ENCODE measurements at regions not wholly inside any gene's neighbourhood (a gene's known extent, or its start where the extent isn't known, plus 50 kb on each side); places are given as distances from the start of the nearest gene placed in this dataset.
"Not testable (repeated sequence)": the region's sequence is repeated elsewhere in the genome, so short reads cannot be mapped to it uniquely, and the experiment has no call there.

GRCh38 chr2:210730672-210731071, 174.3 kb downstream of the CPS1 start:
- DNase-seq = no peak

- not testable (repeated sequence) for DNase-seq
These were observed 190.4 kb downstream of the CPS1 start for GRCh38 chr2:210746826-210747225.

- DNase-seq = no peak
These were observed 196.1 kb downstream of the CPS1 start for GRCh38 chr2:210752532-210752931.

GRCh38 chr2:210753386-210753785, 197.0 kb downstream of the CPS1 start:
- DNase-seq = no peak

GRCh38 chr2:210756855-210757254, 200.5 kb downstream of the CPS1 start:
- DNase-seq = no peak

GRCh38 chr2:210762604-210763588, 206.5 kb downstream of the CPS1 start:
- DNase-seq = no peak

- DNase-seq = no peak
These were observed 212.0 kb downstream of the CPS1 start for GRCh38 chr2:210768329-210768910.

- no peak for DNase-seq
These were observed 220.4 kb downstream of the CPS1 start for GRCh38 chr2:210776756-210777155.

- no peak for DNase-seq
These were observed 225.8 kb downstream of the CPS1 start for GRCh38 chr2:210782222-210782621.

GRCh38 chr2:210787831-210788230, 231.4 kb downstream of the CPS1 start:
- not testable (repeated sequence) for DNase-seq

GRCh38 chr2:210792000-210792399, 235.6 kb downstream of the CPS1 start:
- no peak for DNase-seq

GRCh38 chr2:210795506-210795905, 239.1 kb downstream of the CPS1 start:
- DNase-seq = no peak

GRCh38 chr2:210798180-210798579, 241.8 kb downstream of the CPS1 start:
- DNase-seq = no peak

GRCh38 chr2:210814251-210815025, 258.0 kb downstream of the CPS1 start:
- no peak for DNase-seq

- DNase-seq = no peak
These were observed 260.4 kb downstream of the CPS1 start for GRCh38 chr2:210816769-210817168.

GRCh38 chr2:210818473-210818872, 262.1 kb downstream of the CPS1 start:
- DNase-seq = no peak

GRCh38 chr2:210833403-210833802, 277.0 kb downstream of the CPS1 start:
- no peak for DNase-seq

GRCh38 chr2:210839034-210839433, 282.6 kb downstream of the CPS1 start:
- DNase-seq = no peak

GRCh38 chr2:210839450-210839849, 283.1 kb downstream of the CPS1 start:
- DNase-seq = no peak

GRCh38 chr2:210842896-210843295, 286.5 kb downstream of the CPS1 start:
- DNase-seq = no peak

GRCh38 chr2:210844016-210844415, 287.6 kb downstream of the CPS1 start:
- DNase-seq = no peak

GRCh38 chr2:210859314-210859713, 302.9 kb downstream of the CPS1 start:
- no peak for DNase-seq

GRCh38 chr2:210860276-210860675, 303.9 kb downstream of the CPS1 start:
- no peak for DNase-seq
